Endothelial cell of umbilical vein (primary cell): ENCODE measurements at regions not wholly inside any gene's neighbourhood (a gene's known extent, or its start where the extent isn't known, plus 50 kb on each side); places are given as distances from the start of the nearest gene placed in this dataset.

Experiments
- EZH2 ChIP-seq: IDR thresholded peaks from 2 replicates; pipeline ENCODE4 v1.6.1; 2012; ENCODE audit warnings: borderline replicate concordance, low read depth, mild to moderate bottlenecking, moderate library complexity, low read length, inconsistent platforms; ENCODE audit not compliant: severe bottlenecking
- POLR2A ChIP-seq: IDR thresholded peaks from 2 replicates; pipeline ENCODE4 v1.6.1; 2012; ENCODE audit warnings: low read depth, mild to moderate bottlenecking, control low read depth, low read length
- TF ChIP-seq, protein P1 (sequence below), 2 donors: IDR thresholded peaks; 1 replicate in 1 of 2; 2 replicates in 1 of 2; pipeline ENCODE4 v1.5.1; 2011; ENCODE audit warnings: low read length in 2 of 2, mild to moderate bottlenecking in 2 of 2, moderate library complexity in 2 of 2, control low read depth in 1 of 2, inconsistent platforms in 1 of 2, low read depth in 1 of 2; ENCODE audit not compliant: insufficient read depth in 1 of 2; ENCODE audit errors: extremely low read depth in 1 of 2

DNA sequence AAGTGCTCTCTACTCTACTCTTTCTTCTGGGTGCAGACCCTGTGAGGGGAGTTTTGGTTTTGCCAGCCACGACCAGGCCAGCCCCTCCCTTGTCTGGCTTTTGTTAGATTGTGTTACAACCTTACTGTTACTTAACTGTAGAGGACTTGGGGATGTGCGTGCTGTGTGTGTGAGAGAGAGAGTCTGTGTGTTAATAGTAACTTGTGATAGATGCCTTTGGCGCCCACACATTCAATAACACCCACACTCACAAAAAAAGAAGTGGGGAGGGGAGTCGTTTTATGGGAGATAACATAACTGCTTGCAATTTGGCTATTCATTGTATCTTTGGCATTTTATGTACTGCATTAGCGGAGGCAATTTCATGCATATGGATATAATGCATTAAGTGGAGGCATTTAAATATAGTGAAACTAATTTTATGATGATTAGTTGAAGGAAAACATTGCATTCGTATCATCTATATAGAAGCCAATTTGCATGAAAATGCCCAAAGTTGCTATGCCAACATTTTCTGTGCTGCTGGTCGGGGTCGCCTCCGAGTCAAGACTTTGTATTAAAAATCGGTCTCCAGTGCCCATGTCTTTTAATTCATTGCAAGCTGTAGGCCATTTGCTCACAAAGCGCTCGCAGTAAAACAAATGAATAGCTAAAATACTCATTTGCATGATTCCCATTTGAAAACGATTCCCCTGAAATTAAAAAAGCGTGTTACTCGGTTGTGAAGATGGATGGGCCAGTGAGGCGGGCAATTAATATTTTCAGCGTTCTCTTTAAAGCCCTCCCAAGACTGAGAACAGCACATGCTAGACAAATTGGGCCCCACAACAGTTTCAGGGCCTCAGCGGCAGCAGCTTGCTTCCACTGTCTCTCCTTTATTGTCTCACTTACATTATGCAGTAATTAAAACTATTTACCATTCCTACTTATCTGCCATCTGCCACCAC, 158.5 kb upstream of the SMAD3 start:
- TF ChIP-seq, protein P1, sequence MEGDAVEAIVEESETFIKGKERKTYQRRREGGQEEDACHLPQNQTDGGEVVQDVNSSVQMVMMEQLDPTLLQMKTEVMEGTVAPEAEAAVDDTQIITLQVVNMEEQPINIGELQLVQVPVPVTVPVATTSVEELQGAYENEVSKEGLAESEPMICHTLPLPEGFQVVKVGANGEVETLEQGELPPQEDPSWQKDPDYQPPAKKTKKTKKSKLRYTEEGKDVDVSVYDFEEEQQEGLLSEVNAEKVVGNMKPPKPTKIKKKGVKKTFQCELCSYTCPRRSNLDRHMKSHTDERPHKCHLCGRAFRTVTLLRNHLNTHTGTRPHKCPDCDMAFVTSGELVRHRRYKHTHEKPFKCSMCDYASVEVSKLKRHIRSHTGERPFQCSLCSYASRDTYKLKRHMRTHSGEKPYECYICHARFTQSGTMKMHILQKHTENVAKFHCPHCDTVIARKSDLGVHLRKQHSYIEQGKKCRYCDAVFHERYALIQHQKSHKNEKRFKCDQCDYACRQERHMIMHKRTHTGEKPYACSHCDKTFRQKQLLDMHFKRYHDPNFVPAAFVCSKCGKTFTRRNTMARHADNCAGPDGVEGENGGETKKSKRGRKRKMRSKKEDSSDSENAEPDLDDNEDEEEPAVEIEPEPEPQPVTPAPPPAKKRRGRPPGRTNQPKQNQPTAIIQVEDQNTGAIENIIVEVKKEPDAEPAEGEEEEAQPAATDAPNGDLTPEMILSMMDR (IDR thresholded peaks at IDR 0.05; ENCODE audit: extremely low read depth in 1 of 2, insufficient read depth in 1 of 2, low read depth in 1 of 2, low read length in 2 of 2): no peak
- TF ChIP-seq POLR2A: no peak
- no peak for TF ChIP-seq EZH2
